Esophagus muscularis mucosa (tissue), 3 donors: ENCODE measurements at regions not wholly inside any gene's neighbourhood (a gene's known extent, or its start where the extent isn't known, plus 50 kb on each side); places are given as distances from the start of the nearest gene placed in this dataset.

Experiments used
- POLR2AphosphoS5 ChIP-seq, 2 donors: sonication (generic); formaldehyde crosslinking; IDR thresholded peaks; one replicate each; pipeline ENCODE4 v1.6.1; 2017; ENCODE audit warnings: antibody characterized with exemption in 2 of 2
- TF ChIP-seq, protein P1 (sequence below), 3 experiments: fragments of 200-600 bp in 2 of 3; fragments of 450-650 bp in 1 of 3; sonication (generic) in 2 of 3; IDR thresholded peaks; one replicate each; pipeline ENCODE4 v1.5.1; 2017 to 2019; ENCODE audit warnings: antibody characterized with exemption in 3 of 3, mild to moderate bottlenecking in 2 of 3, moderate library complexity in 1 of 3

DNA sequence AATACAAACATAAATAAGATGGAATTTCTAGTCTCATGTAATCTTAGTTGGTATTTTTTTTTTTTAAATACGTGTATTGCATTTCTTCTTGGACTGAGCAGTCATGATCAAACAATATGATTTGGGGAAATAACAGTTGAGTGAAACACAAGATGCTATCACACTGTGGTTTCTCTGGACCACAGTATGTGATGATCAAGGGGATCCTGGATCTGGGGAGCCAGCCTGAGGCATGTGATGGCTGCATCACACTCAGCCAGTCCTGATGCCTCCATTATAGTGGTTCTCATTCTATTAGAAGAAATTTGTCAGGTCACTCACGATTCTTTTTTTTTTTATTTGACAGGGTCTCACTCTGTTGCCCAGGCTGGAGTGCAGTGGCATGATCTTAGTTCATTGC, 495.9 kb upstream of the POT1 start:
- no peak for TF ChIP-seq POLR2AphosphoS5 (IDR thresholded peaks at IDR 0.05)
- TF ChIP-seq, protein P1, sequence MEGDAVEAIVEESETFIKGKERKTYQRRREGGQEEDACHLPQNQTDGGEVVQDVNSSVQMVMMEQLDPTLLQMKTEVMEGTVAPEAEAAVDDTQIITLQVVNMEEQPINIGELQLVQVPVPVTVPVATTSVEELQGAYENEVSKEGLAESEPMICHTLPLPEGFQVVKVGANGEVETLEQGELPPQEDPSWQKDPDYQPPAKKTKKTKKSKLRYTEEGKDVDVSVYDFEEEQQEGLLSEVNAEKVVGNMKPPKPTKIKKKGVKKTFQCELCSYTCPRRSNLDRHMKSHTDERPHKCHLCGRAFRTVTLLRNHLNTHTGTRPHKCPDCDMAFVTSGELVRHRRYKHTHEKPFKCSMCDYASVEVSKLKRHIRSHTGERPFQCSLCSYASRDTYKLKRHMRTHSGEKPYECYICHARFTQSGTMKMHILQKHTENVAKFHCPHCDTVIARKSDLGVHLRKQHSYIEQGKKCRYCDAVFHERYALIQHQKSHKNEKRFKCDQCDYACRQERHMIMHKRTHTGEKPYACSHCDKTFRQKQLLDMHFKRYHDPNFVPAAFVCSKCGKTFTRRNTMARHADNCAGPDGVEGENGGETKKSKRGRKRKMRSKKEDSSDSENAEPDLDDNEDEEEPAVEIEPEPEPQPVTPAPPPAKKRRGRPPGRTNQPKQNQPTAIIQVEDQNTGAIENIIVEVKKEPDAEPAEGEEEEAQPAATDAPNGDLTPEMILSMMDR (IDR thresholded peaks at IDR 0.05) = no peak
